NCI-H1417 (cell line): ENCODE measurements at regions not wholly inside any gene's neighbourhood (a gene's known extent, or its start where the extent isn't known, plus 50 kb on each side); places are given as distances from the start of the nearest gene placed in this dataset.
"Not testable (repeated sequence)": the region's sequence is repeated elsewhere in the genome, so short reads cannot be mapped to it uniquely, and the experiment has no call there.

Experiments
- DNase-seq, 3 experiments: peaks; one replicate each; lab custom pipeline; 2025; lab: John Stamatoyannopoulos, UW

DNA sequence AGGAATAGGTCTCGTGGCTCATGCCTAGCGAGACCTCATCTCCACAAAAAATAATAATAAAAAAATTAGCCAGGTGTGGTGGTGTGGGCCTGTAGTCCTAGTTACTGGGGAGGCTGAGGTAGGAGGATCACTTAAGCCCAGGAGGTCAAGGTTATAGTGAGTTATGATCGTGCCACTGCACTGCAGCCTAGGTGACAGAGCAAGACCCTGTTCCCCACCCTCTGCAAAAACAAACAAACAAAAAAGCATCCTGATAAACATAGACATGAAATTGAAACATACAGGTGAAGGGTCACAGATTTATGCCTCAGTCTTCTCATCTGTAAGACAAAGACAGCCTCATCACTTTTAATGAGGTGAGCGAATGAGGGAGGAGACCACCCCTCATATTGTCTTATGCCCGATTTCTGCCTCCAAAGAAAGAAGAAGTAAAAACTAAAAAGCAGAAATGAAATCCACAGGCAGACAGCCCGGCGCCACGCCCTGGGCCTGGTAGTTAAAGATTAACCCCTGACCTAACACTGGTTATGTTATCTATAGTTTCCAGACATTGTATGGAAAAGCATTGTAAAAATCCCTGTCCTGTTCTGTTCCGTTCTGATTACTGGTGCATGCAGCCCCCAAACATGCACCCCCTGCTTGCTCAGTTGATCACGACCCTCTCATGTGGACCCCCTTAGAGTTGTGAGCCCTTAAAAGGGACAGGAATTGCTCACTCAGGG is 138.5 kb downstream of the OR2B2 start:
- DNase-seq: not testable (repeated sequence)

DNA sequence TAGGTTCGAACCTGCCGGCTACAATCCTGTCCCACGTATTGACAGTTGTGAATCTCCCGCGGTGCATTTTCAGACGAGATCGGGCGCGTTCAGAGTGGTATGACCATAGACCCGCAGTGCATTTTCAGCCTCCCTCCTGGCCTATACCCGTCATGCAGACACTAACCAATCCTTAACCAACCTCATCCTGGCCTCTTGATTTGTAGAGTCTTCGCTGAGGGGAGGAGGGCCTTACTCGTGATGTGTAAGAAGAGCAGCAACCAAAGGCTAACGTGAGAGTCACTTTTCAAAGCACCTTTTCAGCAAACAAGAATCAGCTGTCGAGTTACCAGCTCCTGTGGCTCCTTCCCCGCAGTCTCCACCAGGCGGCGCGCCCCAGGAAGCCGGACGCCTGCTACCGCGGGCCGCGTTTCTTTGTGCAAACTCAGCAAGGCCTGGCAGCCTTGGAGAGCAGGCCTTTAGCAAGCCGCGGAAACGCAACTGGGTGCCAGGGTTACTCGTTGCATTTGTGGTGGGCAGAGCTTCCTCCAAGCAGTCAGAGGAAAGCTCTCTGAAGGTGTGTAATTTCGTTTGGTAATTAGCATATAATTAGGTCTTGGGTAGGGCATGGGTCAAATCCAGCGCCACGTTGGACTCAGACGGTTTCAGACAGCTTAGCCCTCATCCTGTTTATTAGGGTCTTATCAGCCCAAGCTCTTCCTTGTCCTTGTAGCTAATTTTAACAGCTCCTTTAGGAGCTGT is 139.8 kb downstream of the OR2B2 start:
- DNase-seq: peak; percentile 69 to 85 (median 83)

DNA sequence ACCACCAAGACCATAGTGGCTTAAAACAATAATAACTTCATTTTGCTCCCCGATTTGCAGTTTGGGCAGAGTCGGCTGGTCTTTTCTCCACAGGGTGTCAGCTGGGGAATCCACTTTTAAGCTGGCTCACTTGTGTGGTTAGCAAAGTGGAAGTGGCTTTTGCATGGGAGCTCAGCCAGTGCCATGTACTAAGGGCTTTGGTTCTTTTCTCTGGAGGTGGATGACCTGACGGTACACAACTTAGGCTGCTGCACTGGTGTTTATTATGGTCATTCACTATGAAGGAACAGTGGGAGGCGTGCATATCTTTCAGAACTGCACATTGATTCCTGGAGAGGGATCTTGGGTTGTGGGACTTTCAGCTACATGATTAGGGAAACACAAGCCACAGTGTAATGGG is 141.0 kb downstream of the OR2B2 start:
- no peak for DNase-seq

DNA sequence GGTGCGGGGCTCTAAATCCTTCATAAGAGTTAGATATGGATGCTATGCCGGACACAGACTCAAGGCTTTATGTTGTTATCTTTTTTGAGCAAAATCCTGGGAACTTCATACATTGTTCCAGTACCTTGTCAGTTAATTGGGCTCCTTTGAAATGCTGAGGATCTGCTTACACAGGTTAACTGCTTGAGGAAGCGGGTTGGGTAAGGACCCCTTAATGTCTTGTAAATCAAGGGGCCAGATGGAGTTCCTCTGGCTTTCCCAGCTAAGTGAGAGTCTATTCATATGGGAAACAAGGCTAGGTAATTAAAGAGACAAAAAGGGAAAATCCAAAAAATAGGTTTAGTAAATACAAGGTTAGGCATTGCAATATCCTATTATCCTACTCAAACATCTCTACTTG is 141.5 kb downstream of the OR2B2 start:
- no peak for DNase-seq

DNA sequence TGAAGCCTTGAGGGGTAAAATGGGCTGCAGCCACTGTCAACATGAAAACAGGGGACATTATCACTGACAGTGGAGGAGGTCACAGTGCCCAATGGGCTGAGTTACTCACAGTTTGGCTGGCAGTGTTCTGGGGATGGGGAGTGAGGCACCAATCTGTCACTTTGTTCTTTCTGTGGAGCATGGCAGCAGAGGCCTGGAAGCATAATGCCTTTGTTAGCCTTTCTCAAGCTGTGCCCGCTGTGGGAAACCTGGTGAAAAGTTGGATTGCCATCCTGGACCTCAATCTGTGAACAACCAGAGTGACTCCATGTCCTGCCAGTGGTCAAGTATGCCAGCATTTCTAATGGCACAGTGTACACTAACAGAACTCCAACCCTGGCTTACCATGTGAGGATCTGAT is 143.6 kb downstream of the OR2B2 start:
- DNase-seq: no peak

DNA sequence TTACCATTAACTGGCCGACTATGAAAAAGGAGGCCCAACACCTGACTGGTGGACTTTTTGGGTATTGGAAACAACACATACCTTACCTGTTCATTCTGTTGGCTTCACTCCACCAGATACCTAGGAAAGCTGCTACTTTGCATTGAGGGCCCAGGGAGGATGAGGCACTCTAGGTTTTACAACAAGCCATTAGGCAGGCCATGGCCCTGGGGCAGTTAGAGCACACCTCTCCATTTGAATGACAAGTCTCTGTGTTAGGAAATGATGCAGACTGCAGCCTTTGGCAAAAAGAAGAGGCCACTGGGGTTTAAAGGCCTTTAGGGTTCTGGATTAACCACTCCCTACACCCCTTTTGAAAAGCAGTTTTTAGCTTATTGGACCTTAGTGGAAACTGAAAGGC is 144.3 kb downstream of the OR2B2 start:
- no peak for DNase-seq

DNA sequence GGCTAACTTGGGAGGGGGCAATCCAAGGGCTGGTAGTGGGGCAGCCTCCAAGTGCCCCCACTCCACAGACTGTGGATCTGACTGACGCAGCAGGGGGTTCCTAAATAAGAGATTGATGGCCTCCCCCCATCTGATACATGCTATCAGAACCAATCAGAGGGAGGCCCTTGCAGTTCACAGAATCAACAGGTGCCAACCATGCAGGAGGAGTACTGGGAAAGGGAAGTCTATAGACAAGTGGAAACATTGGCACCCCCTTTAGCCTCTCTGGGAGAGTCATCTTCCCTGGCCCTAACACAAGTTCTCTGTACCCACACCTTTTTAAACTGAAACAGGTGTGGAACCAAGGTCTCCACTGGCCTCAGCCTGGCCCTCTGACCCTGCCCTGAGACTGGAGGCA is 145.8 kb downstream of the OR2B2 start:
- DNase-seq: no peak

DNA sequence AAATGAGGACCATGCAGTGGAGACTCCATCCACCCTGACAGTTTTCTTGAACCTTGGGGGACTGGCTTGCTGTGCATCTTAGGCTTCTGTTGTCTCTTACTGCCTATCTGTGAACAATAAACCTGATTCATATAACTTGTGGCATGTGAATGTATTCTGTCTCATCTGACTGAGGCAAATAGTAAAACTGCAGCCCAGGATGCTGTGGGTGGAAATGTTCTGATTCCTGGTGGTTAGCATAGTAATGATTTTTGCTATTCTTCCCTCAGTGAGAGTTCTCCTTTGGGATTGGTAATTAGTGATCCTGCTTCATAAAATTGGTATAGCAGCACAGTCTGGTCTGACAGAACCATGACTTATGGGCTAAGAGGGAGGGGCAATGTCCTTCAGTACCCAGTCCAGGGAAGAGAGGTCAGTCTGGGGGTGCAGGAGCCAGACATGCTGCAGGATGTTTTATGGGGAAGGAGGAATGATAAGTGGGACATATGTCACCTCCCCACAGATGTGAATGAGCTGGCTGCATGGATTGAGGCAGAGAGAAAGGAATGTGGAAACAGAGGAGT is 147.1 kb downstream of the OR2B2 start:
- DNase-seq: no peak

DNA sequence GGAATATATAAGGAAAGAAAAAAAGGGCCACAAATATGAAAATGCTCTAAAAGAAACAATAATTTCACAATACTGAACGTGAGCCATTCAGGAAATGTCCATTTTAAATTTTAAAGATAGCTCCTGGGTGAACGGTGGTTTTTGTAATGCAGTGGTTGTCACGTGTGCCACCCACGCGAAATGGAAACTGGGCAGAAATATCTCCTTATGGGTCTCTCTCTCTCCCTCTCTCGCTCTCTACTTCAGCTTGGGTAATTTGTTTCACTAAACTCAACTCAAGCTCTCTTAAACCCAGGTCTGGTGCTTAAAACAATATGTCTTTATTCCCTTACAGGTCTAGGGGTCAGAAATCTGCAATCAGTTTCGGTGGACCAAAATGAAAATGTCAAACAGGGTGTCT is 150.8 kb downstream of the OR2B2 start:
- no peak for DNase-seq

DNA sequence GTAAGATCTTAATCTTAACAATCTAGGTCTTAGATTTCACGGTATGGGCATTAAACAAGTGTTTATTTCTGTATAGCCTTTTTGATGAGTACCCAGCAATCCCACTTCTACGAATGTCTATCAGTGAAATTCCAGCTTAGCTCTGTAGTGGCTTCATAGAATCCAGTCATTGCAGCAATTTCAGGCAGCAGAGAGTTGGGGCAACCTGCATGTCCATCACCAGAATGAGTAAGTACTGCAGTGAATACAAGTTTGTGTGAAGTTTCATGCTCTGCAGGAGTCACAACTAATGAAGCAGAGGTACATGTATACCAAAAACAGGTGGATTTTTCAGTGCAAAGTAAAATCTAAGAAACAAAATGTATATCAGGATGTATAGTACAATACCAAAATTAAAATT is 151.7 kb downstream of the OR2B2 start:
- DNase-seq: no peak

DNA sequence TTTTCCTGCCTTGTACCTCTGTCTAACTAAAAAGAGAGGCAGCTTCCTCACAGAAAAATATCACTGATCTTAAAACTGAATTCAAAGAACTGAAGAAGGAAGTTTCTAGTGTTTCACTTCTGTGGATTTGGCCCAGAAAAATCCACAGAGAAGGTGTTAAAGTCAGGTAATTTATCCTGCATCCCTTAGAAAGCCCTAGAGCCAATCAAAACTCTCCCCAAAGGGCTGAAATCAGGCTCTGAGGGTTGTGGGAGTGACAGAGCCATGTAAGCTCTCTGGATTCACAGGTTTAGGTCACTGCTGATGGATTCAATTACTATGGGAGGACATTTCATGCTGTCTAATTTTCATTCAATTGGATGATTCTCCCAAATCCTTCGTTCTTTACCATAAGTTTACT is 152.3 kb downstream of the OR2B2 start:
- DNase-seq: no peak

DNA sequence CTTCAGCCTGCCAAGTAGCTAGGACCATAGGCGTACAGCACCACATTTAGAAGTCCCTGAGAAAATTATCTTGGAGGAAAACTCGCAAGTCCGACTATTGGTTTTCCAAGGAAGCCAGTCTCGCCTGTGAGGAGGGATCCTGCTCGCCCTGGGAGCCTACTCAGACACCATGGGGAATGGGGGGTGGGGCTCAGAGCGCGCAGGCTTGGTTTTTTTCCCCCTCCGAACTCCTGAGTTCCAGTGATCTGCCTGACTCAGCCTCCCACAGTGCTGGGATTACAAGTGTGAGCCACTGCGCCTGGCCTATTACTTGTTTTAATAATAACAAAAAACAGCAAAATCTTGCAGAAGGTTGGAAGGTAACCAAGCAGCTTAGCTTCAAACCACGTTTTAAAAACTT is 153.7 kb downstream of the OR2B2 start:
- no peak for DNase-seq

DNA sequence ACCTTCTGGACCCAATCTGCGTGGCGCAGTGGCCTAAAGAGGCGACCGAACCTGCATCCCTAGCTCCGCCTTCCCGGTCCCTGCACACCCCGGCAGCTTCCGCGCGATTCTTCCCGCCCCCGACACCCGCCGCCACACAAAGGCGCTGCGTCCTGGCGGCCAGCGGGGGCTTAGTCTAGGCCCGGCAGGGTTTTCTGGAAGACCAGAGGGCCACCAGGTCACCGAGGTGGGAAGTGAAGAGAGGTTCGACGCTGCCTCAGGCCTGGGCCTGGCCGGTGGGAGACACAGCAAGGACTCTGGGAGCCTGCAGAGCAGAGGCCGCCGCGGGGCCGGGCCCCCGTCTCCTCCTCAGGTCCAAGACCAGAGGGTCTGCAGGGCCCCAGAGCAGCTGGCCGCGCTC is 154.9 kb downstream of the OR2B2 start:
- DNase-seq: no peak

DNA sequence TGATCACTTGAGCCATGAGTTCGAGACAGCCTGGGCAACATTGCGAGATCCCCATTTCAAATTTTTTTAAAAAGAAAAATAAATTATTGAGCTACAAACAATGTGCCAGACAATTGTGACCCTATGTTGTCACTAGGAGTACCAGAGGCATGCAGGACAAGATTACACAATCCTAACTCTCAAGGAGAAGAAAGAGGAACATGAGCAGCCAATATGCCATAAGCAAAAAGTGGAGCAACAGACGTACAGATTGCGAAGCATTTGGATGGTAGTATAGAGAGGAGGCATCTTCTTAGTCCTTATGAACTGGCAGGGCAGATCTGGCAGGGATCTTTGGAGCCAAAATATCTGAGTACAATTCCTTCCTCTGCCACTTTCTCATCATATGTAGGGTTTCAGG is 156.4 kb downstream of the OR2B2 start:
- no peak for DNase-seq

DNA sequence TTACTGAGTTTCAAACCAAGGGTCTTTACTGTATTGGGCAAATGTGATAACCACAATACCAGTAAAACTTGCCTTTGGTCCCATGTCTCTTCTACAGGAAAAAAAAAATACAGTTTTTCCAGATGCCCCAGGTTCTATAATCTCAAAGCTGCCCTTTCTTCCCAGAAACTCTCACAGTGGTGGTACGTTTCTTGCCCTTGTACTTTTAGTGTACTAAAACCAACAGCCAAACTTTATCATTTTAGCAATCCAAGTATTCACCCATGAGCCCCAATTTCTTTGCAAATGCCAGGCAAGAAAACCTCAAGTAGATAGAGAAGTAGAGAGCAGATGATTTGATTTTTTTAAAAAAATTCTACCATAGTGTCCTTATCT is 157.8 kb downstream of the OR2B2 start:
- no peak for DNase-seq

DNA sequence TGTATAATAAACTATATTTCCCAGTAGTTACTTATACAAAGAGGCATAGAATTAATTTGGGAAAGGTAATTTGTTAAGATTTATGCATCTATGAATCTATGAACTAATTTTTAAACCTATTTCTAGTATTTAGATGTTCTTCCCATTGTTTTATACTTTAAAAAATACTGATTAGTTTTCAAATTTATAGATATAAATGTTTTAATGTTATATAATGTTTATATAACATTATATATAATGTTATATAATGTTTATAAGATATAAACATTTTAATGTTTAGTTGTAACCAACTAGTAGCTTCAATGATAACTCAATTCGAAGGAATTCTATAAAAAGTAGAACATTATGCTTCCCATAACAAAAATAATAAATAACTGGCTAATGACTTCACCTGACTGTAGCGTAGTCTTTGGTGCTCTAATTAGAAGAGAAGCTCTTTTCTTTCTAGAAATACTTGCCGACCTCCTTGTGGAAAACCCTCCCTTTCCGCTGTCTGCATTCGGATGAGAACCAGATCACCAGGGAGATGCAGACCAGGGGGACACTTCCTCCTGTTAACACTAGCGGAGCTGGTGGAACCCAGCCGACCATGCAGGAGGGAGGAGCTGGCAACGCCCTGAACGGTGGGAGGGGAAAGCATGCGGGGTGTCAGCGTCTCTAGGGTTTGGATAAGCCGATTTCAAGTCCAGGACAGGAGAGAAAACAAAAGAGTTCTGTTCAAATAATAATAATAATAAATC is 158.4 kb downstream of the OR2B2 start:
- DNase-seq: peak; percentile 61 to 87 (median 75)

DNA sequence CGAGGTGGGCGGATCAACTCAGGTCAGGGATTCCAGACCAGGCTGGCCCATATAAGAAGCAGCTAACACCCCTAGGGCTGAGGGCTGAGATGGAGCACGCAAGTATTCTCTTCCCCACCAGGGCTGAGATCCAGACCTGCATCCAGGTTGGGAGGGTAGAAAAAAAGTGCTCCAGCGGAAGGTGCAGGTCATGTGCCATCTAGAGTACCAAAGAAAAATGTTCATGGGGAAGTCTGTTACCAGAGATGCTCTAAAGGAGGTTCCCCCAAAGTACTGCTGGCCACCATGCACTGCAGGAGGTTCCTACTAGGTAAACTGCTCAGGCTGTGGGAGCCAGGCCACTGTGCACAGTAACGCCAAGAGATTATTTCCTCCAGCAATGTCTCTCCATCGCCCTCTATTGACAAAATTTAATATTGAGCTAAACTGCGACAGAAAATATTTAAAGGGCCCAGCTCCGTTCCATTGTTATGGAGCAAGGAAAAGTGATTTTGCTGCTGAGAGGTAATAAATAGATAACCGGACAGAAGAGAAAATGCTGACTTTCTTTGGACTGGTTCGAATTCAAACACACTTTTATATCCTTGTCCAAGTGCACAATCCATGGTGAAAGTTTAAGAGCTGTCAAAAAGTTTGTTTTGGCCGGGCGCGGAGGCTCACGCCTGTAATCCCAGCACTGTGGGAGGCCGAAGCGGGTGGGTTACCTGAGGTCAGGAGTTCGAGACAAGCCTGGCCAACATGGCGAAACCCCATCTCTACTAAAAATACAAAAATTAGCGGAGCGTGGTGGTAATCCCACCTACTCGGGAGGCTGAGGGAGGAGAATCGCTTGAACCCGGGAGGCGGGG is 159.9 kb downstream of the OR2B2 start:
- DNase-seq: peak; percentile 63 to 90 (median 84)

DNA sequence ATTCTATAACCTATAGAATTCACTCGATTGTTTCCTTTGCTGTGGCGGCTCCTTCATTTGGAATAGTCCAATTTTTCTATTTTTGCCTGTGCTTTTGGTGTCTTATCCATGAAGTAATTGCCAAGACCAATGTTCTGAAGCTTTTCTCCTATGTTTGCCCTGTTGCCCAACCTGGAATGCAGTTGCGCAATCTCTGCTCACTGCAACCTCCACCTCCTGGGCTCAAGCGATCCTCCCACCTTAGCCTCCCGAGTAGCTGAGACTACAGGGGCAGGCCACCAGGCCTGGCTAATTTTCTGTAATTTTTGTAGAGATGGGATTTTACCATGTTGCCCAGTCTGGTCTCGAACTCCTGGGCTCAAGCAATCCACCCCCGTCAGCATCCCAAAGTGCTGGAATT is 163.5 kb downstream of the OR2B2 start:
- DNase-seq: no peak

DNA sequence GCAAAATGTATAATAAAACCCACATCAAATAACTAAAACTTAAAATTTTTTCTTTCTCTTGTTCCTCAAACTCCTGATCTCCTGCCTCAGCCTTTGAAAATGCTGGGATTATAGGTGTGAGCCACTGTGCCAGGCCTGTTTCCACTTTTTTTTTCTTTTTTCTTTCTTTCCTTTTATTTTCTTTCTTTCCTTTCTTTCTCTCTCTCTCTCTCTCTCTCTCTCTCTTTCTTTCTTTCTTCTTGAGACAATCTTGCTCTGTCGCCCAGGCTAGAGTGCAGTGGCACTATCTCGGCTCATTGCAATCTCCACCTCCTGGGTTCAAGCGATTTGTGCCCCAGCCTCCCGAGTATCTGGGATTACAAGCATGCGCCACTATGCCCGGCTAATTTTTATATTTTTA is 164.6 kb downstream of the OR2B2 start:
- no peak for DNase-seq

DNA sequence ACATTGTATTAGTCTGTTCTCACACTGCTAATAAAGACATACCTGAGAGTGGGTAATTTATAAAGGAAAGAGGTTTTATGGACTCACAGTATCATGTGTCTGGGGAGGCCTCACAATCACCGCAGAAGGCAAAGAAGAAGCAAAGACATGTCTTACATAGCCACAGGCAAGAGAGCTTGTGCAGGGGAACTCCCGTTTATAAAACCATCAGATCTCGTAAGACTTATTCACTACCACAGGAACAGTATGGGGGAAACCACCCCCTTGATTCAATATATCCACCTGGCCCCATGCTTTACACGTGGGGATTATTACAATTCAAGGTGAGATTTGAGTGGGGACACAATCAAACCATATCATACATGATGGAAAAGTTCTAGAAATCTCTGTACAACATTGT is 165.3 kb downstream of the OR2B2 start:
- not testable (repeated sequence) for DNase-seq

DNA sequence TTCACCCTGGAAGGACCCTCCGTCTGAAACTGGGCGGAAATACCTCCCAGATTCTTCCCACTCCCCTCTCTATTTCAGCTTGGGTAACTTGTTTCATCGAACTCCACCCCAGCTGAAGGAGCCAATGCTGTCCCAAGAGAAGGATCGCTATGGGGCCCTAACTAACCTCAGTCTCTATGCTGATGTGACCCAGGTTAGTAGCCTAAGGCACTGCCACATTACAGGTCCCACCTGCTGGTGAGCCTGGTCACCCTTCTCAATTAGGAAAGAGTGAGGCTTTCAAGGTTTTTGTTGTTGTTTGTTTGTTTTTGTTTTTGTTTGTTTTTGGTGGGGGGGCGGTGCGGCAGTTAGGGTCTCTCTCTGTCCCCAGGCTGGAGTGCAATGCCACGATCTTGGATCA is 168.4 kb downstream of the OR2B2 start:
- no peak for DNase-seq
